ENCODE measurements at regions not wholly inside any gene's neighbourhood (a gene's known extent, or its start where the extent isn't known, plus 50 kb on each side); places are given as distances from the start of the nearest gene placed in this dataset.

DNA sequence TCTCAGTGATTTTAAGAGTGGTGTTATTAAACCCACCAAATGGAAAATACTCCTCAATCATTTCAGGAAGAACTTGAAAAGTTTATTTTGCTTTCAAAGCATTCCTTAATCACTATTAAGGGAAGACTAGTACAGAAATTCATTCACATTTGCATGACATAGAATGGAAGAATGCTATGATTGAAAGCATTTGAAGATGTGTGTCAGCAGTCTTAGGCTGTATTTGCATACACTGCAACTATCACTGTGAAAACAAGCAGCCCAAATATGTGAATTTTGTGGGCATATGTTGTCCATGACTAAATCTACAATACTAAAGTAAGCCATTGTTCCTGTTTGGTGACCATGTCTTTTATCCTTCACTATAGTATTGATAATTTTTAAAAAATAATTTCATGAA lies 95.8 kb downstream of the CNTN3 start:
- TF ChIP-seq, protein P1, sequence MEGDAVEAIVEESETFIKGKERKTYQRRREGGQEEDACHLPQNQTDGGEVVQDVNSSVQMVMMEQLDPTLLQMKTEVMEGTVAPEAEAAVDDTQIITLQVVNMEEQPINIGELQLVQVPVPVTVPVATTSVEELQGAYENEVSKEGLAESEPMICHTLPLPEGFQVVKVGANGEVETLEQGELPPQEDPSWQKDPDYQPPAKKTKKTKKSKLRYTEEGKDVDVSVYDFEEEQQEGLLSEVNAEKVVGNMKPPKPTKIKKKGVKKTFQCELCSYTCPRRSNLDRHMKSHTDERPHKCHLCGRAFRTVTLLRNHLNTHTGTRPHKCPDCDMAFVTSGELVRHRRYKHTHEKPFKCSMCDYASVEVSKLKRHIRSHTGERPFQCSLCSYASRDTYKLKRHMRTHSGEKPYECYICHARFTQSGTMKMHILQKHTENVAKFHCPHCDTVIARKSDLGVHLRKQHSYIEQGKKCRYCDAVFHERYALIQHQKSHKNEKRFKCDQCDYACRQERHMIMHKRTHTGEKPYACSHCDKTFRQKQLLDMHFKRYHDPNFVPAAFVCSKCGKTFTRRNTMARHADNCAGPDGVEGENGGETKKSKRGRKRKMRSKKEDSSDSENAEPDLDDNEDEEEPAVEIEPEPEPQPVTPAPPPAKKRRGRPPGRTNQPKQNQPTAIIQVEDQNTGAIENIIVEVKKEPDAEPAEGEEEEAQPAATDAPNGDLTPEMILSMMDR (IDR thresholded peaks at IDR 0.05) = no peak
- TF ChIP-seq POLR2A (IDR thresholded peaks at IDR 0.05) = no peak

All from esophagus squamous epithelium (tissue), 4 donors.